Spleen (tissue), 11 donors: ENCODE measurements at regions not wholly inside any gene's neighbourhood (a gene's known extent, or its start where the extent isn't known, plus 50 kb on each side); places are given as distances from the start of the nearest gene placed in this dataset.

Source experiments
- DNase-seq: peaks from one replicate; pipeline ENCODE4 v3.0.0-alpha.2; 2020
- H3K27ac ChIP-seq, 8 donors: fragments of 200-600 bp; sonication (generic) in 7 of 8; 1 replicate in 4 of 8; 2 replicates in 4 of 8; pipeline versions ENCODE4 v1.5.0 to v1.8.0; 2016 to 2021; ENCODE audit warnings: inconsistent platforms in 4 of 8, mild to moderate bottlenecking in 4 of 8, moderate library complexity in 1 of 8
- H3K27me3 ChIP-seq, 7 donors: fragments of 200-600 bp; sonication (generic) in 6 of 7; replicated peaks in 1 of 7; 1 replicate in 4 of 7; 2 replicates in 3 of 7; pipeline versions ENCODE4 v1.5.0 to v1.8.0; 2016 to 2021; ENCODE audit warnings: inconsistent platforms in 3 of 7, mild to moderate bottlenecking in 1 of 7
- H3K36me3 ChIP-seq, 6 donors: fragments of 200-600 bp; sonication (generic) in 5 of 6; 1 replicate in 4 of 6; 2 replicates in 2 of 6; pipeline versions ENCODE4 v1.5.0 to v1.8.0; 2016 to 2021; ENCODE audit warnings: inconsistent platforms in 2 of 6
- H3K4me1 ChIP-seq, 6 donors: fragments of 200-600 bp; sonication (generic) in 5 of 6; 1 replicate in 3 of 6; 2 replicates in 3 of 6; pipeline versions ENCODE4 v1.5.0 to v1.8.0; 2016 to 2021; ENCODE audit warnings: inconsistent platforms in 3 of 6
- H3K4me3 ChIP-seq, 8 donors: fragments of 200-600 bp; sonication (generic) in 7 of 8; 1 replicate in 4 of 8; 2 replicates in 4 of 8; pipeline versions ENCODE4 v1.5.0 to v1.8.0; 2016 to 2021; ENCODE audit warnings: inconsistent platforms in 4 of 8, mild to moderate bottlenecking in 4 of 8, moderate library complexity in 2 of 8
- H3K9me3 ChIP-seq, 8 donors: fragments of 200-600 bp; sonication (generic) in 7 of 8; 1 replicate in 4 of 8; 2 replicates in 4 of 8; pipeline versions ENCODE4 v1.5.0 to v1.8.0; 2016 to 2021; ENCODE audit warnings: inconsistent platforms in 4 of 8
- POLR2A ChIP-seq, 3 donors: fragments of 450-650 bp; IDR thresholded peaks; one replicate each; pipeline ENCODE4 v1.5.1; 2017; ENCODE audit warnings: antibody characterized with exemption in 3 of 3, mild to moderate bottlenecking in 1 of 3
- POLR2AphosphoS5 ChIP-seq, 3 donors: sonication (generic); formaldehyde crosslinking; IDR thresholded peaks; one replicate each; pipeline ENCODE4 v1.5.1; 2017; ENCODE audit warnings: antibody characterized with exemption in 3 of 3
- WGBS, 5 donors: extraction: QIAGEN DNeasy Blood & Tissue Kit in 3 of 5; methylation state at CpG; one replicate each; pipeline versions ENCODE4 v1.1.5 to v1.1.7; 2013 to 2018; 5-methylcytosine and 5-hydroxymethylcytosine counted together
- intact Hi-C: fragments of 100-400 bp; cut with DNase I; formaldehyde crosslinking; loops from one replicate; pipeline ENCODE4 v1.15.0; 2023; ENCODE audit warnings: low total_unique reads
- TF ChIP-seq, protein P1 (sequence below), 11 experiments: fragments of 200-600 bp in 7 of 11; fragments of 450-650 bp in 4 of 11; sonication (generic) in 4 of 11; IDR thresholded peaks in 8 of 11; conservative IDR thresholded peaks in 3 of 11; 1 replicate in 7 of 11; 2 replicates in 4 of 11; pipeline versions ENCODE4 v1.4.0 to v1.8.0; 2016 to 2021; ENCODE audit warnings: antibody characterized with exemption in 11 of 11, inconsistent platforms in 4 of 11, mild to moderate bottlenecking in 1 of 11
- donor health status: healthy with polysubstance abuse.
- donor health status: DM: no; HTN: no; CAD: no; lungs with moderate emphysema.
- donor health status: DM: no; HTN: no; CAD: no.
- donor health status: Bipolar disorder and iron deficiency.
- donor health status: healthy.
- donor health status: DM: no; HTN: no; CAD: no.
- donor health status: DM: yes; HTN: yes; CAD: no.

DNA sequence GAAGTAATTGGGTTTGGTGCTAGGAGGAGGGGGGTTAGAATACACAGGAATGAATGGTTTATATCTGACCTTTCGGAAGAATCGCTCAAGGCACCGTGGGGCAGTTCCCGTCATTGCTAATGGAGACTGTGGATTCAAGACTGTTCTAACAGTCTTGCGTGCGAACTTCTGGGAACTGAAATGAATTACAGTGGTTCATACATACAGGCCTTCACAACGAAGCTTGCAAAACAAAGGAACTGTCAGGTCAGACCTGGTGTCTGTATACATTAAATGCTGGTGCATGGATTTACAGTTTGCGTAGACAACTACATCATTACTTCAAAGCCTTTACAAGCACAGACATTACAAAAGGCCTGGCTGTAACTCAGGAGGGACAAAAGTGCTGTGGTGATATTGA is 983.9 kb downstream of the CDH11 start:
- Histone ChIP-seq H3K36me3 (no peaks in the 10 kb centered on the region), H3K9me3 (peaks cover 0 to 7% (median 0%) of the 10 kb centered on the region in 8 donors), H3K4me3 (no peak overlapping the region), H3K27ac (no peak overlapping the region), H3K27me3 (no peaks in the 10 kb centered on the region), H3K4me1 (no peaks in the 10 kb centered on the region)
- 85 to 93% (median 92%) methylated on average over 8 of the region's 8 CpGs for WGBS, 5 donors
- intact Hi-C loops = no loop called here
- DNase-seq = no peak
- TF ChIP-seq, protein P1, sequence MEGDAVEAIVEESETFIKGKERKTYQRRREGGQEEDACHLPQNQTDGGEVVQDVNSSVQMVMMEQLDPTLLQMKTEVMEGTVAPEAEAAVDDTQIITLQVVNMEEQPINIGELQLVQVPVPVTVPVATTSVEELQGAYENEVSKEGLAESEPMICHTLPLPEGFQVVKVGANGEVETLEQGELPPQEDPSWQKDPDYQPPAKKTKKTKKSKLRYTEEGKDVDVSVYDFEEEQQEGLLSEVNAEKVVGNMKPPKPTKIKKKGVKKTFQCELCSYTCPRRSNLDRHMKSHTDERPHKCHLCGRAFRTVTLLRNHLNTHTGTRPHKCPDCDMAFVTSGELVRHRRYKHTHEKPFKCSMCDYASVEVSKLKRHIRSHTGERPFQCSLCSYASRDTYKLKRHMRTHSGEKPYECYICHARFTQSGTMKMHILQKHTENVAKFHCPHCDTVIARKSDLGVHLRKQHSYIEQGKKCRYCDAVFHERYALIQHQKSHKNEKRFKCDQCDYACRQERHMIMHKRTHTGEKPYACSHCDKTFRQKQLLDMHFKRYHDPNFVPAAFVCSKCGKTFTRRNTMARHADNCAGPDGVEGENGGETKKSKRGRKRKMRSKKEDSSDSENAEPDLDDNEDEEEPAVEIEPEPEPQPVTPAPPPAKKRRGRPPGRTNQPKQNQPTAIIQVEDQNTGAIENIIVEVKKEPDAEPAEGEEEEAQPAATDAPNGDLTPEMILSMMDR (IDR thresholded peaks at IDR 0.05 in 8 of 11, conservative IDR thresholded peaks at IDR 0.05 in 3 of 11) = no peak
- TF ChIP-seq POLR2A (IDR thresholded peaks at IDR 0.05) (no peak), POLR2AphosphoS5 (IDR thresholded peaks at IDR 0.05) (no peak)

DNA sequence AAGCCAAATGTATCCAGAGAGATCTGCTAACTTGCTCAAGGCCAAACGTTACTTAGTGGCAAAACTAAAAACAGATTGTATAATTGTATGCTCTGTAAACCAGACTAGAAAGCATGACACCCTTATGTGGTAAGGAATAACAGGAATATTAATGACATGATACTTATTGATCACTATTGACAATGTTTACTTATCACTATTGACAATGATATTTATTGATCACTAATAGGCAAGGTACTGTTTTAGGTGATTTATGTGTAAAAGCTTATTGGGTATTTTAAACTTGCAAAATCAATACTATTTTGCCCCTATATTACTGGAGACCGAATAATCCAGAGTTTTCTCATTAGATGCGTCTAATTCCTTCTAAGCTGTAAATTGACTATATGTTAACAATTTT is 985.1 kb downstream of the CDH11 start:
- Histone ChIP-seq H3K36me3 (no peaks in the 10 kb centered on the region), H3K4me3 (no peak overlapping the region), H3K4me1 (no peaks in the 10 kb centered on the region), H3K27ac (no peak overlapping the region), H3K27me3 (no peaks in the 10 kb centered on the region), H3K9me3 (peaks cover 0 to 7% (median 0%) of the 10 kb centered on the region in 8 donors)
- intact Hi-C loops = no loop called here
- DNase-seq = no peak
- no peak for TF ChIP-seq POLR2AphosphoS5 (IDR thresholded peaks at IDR 0.05)
- no peak for TF ChIP-seq POLR2A (IDR thresholded peaks at IDR 0.05)
- TF ChIP-seq, protein P1 (IDR thresholded peaks at IDR 0.05 in 8 of 11, conservative IDR thresholded peaks at IDR 0.05 in 3 of 11) = no peak
- 85 to 96% (median 87%) methylated on average over 3 of the region's 3 CpGs for WGBS, 5 donors

DNA sequence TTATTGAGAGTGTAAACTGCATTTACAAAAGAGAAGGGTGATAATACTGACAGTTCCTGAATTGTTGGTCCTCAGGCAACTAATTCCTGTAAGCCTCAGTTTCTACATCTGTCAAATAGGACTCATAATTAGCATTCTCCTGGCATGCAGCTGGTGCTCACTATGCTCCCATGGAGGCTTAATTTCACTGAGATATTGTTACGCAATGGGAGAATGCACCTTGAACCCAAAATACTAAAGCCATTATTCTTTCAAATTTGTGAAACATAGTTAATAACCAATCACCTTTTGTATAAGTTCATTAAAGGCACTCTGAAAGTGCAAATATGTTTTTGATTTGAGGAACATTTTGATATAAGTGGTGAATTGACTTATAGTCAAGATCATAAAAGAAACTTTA is 985.5 kb downstream of the CDH11 start:
- Histone ChIP-seq H3K4me1 (no peaks in the 10 kb centered on the region), H3K27ac (no peak overlapping the region), H3K4me3 (no peak overlapping the region), H3K27me3 (no peaks in the 10 kb centered on the region), H3K36me3 (no peaks in the 10 kb centered on the region), H3K9me3 (peaks cover 0 to 7% (median 0%) of the 10 kb centered on the region in 8 donors)
- no peak for DNase-seq
- TF ChIP-seq POLR2A (IDR thresholded peaks at IDR 0.05) (no peak), POLR2AphosphoS5 (IDR thresholded peaks at IDR 0.05) (no peak)
- TF ChIP-seq, protein P1 (IDR thresholded peaks at IDR 0.05 in 8 of 11, conservative IDR thresholded peaks at IDR 0.05 in 3 of 11) = no peak
- 88 to 97% (median 94%) methylated on average over 1 of the region's 1 CpG for WGBS, 5 donors
- intact Hi-C loops = no loop called here

DNA sequence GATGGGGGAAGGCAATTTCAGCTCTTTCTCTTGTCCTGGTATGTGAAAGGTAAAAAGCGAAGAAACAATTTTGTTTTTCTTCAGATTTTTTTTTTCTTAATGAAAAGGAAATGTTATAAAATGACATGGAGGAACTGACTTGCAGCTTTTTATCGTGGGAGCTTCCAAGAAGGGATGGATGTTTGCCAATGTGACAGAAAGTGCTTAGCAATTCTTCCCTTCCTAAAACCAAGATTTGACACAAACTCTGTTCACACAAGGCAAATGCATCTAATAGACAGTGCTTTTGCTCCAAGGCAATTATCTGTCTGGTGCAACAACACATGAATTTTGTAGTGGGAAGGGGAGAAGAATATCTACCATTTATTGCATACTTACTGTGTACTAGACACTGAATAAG is 988.5 kb downstream of the CDH11 start:
- no peak for DNase-seq
- TF ChIP-seq, protein P1 (IDR thresholded peaks at IDR 0.05 in 8 of 11, conservative IDR thresholded peaks at IDR 0.05 in 3 of 11) = no peak
- TF ChIP-seq POLR2A (IDR thresholded peaks at IDR 0.05) (no peak), POLR2AphosphoS5 (IDR thresholded peaks at IDR 0.05) (no peak)
- H3K9me3 ChIP-seq = peaks cover 0 to 13% (median 0%) of the 10 kb centered on the region in 8 donors
- no peaks in the 10 kb centered on the region for H3K36me3 ChIP-seq
- 22 to 57% (median 38%) methylated on average over 2 of the region's 2 CpGs for WGBS, 5 donors
- H3K4me1 ChIP-seq = no peaks in the 10 kb centered on the region
- peak overlapping the region in 1 of 8 donors; percentile 1 for H3K27ac ChIP-seq
- H3K27me3 ChIP-seq = no peaks in the 10 kb centered on the region
- no peak overlapping the region for H3K4me3 ChIP-seq
- intact Hi-C loops = no loop called here
